Ecto neural progenitor cell (in vitro differentiated cells): ENCODE measurements at regions not wholly inside any gene's neighbourhood (a gene's known extent, or its start where the extent isn't known, plus 50 kb on each side); places are given as distances from the start of the nearest gene placed in this dataset.
"Not testable (repeated sequence)": the region's sequence is repeated elsewhere in the genome, so short reads cannot be mapped to it uniquely, and the experiment has no call there.

Source experiments
- DNase-seq: peaks from one replicate; pipeline ENCODE4 v3.0.0-alpha.2; 2018; ENCODE audit warnings: low spot score

GRCh38 chr9:73872701-73873100, 624.4 kb upstream of the RORB start:
- no peak for DNase-seq

DNA sequence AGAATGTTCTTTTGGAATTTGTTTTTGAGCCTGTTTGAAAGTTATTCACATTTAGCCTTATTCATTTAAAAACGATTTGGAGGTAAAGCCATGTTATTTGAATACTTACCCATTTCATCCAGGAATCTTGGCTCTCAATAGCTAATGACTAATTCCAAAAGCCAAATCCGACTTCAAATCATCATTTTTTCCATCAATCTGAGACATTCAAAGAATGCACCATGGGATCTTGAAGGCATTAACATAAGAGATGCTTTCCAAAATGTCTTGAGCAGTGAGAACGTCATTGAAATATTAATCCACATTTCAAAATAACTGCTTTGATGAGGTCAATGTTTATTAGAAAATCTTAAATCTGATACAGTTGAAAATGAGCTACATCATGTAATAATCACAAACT, 617.0 kb upstream of the RORB start:
- DNase-seq = no peak

- DNase-seq = no peak
Measured at GRCh38 chr9:73889023-73889422, 608.1 kb upstream of the RORB start.

DNA sequence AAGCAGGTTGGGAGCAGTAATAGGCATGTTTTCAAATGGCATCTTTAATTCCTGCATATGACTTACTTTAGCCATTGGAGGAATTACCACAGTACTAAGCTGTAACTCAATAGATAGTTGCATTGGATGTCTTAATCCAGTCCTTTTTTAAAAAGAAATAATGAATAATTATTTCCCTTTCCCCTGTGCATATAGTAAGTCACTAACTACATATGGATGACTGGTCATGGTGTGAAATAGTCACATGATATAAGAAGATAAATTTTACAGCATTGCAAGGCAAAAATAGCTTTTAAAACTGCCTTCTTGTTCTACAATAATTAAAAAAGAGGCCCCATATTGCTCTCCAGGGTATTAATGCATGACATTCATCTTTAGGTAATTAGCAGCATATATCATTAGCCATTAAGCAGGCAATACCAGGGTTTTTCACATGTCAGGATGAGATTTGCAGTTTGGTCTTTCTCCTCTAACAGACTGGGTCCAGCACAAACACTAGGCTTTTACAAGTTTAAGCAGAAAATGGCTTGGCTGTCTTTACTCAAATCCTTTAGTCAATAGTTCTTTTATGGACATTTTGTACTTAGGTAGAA, 606.4 kb upstream of the RORB start:
- no peak for DNase-seq

DNA sequence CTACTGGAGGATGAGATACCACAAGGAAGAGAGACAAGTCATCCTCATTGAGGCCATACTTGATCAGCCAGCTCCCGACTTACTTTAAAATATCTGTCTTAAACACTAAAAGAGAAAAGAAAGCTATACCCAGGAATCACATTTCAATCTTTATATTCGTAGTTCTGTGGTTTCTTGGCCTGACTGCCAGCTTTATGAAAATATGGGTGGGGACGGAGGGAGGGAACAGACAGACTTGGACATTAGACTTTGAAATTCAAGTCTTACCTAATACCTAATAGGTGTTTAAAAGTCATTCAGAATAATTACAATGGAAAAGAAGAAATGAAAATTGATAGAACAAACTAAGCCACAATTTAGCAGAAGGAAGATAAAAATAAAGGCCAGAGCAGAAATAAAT, 604.8 kb upstream of the RORB start:
- DNase-seq = no peak

DNA sequence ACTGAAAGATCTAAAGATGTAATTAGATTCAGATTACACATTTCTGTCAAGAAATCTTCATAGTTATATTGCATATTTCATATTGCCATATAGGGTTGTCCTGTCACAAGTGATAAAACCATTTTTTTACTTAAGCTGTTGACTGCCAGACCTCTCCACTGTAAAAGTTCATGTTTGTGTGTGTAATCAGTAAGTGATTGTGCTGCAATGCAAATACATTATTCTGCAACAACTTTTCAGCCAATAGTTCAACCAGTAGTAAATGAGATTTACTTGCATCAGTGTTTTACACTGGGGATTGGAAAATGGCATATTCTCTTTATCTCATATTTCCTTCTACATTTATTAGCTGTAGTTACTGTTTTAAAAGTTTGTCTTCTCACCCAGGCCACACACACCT, 603.9 kb upstream of the RORB start:
- no peak for DNase-seq

- DNase-seq = no peak
Measured at GRCh38 chr9:73896061-73896460, 601.1 kb upstream of the RORB start.

- no peak for DNase-seq
Measured at GRCh38 chr9:73906671-73907070, 590.5 kb upstream of the RORB start.

GRCh38 chr9:73911804-73912203, 585.3 kb upstream of the RORB start:
- DNase-seq = no peak

- DNase-seq = no peak
Measured at GRCh38 chr9:73916016-73916673, 581.0 kb upstream of the RORB start.

DNA sequence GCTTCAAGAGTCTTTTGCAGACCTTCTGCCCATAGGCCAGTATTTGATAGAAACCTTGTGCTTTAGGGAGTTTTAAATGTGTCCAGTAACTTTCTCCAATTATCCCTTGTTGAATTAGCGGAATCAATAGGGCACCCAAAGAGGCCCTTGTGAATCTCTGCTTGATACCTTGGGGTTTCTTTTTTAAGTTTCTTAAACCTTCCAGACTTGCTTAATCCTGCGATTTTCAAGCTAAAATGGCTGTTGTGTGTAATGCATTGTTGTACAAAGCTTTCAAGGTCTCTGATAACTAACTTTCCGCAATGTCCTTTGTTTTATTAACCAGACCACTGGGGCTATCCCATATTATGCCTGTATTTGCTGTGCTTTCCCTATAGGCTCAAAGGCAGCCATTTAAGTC, 577.4 kb upstream of the RORB start:
- DNase-seq = no peak

DNA sequence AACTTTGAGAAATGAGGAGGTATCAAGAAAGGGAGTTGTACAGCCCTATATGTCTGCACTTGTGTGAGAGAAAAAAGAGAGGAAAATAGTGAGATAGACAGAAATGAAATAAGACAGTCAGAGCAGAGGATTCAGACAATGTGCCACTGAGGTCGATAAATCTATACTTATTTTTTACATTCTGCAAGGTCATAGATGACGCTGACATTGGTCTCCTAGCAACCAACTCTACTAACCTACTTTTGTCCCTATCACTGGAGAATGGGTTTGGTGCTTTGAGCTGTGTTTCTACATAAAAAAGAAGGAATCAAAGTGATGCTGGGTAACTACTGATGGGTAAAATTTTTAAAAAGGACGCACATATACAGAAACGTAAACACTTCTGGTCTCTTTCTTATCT, 573.3 kb upstream of the RORB start:
- no peak for DNase-seq

- DNase-seq = no peak
Measured at GRCh38 chr9:73951147-73951546, 546.0 kb upstream of the RORB start.

DNA sequence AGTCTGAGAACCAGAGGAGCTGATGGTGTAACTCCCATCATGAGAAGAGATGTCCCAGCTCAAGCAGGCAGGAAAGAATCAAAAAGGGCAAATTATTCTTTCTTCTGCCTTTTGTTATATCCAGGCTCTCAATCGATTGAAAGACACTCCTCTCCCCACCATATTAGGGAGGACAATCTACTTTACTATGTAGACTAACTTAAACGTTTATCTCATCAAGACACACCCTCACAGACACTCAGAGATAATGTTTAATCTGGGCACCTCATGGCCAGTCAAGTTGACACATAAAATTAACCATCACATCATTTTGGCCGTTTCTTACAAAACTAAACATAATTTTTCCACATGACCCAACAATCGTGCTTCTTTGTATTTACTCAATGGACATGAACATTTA, 534.3 kb upstream of the RORB start:
- DNase-seq = no peak

- DNase-seq = no peak
Measured at GRCh38 chr9:73969936-73970335, 527.2 kb upstream of the RORB start.

- DNase-seq = not testable (repeated sequence)
Measured at GRCh38 chr9:73976424-73976823, 520.7 kb upstream of the RORB start.

DNA sequence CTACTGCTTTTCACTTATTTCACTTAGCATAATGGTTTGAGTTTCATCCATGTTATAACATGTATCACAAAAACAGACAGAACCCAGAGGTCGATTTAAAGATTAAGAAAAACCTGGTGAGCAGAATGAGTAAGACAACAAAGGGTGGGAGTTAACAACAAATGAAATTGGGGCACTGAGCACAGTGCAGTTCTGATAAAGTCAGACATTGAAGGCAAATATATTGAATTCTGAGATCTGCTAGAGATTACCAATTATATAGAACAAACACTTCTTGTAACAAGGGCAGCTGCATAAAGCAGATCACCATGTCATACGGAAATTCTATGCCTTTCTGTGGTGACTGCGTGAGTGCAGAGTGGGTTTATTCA, 517.3 kb upstream of the RORB start:
- DNase-seq = no peak

GRCh38 chr9:73980754-73981153, 516.4 kb upstream of the RORB start:
- DNase-seq = no peak

DNA sequence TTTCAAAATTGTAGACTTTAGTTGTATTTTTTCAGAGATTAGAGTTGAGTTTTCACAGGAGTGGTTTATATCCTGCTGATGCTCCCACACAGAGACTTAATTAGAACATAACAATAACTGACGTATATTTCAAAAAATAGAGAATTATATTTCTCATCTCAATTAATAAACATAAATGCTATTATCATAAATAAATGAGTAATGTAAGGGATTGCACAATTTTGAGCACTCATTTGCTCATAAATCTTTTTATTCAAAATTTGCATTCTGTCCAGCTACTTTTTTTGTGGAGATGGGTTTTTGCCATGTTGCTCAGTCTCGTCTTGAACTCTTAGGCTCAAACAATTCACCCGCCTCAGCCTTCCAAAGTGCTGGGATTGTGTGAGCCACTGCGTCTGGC, 515.7 kb upstream of the RORB start:
- DNase-seq = no peak

DNA sequence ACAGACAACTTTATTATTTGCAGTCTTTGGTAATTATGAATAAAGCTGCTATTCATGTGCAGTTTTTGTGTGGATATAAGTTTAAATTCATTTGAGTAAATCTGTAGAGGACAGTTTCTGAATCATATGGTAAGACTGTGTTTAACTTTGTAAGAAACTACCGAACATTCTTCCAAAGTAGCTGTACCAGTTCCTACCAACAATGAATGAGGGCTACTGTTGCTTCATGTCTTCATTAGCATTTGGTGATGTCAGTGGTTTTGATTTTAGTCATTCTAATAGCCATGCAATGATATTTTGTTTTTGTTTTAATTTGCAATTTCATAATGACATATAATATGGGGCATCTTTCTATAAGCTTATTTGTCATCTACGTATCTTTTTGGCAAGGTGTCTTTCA, 501.3 kb upstream of the RORB start:
- no peak for DNase-seq

DNA sequence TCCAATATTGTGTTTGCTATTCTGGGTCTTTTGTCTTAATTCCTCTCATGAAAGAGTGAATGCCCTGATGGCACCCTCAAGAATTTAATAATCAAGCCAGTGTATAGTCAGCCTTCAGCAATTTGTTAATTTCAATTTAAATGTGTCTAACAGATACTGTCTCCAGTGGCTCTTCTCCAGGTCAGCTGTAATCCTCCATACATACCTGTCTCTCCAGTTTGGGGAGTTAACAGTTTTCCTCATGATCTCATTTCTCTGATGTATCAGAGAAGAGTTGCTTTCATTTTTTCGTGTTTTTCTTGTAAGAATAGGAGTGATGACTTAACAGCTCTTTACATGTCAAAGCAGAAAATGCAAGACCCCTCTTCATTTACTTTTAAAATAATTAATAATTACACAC, 500.3 kb upstream of the RORB start:
- DNase-seq = no peak

DNA sequence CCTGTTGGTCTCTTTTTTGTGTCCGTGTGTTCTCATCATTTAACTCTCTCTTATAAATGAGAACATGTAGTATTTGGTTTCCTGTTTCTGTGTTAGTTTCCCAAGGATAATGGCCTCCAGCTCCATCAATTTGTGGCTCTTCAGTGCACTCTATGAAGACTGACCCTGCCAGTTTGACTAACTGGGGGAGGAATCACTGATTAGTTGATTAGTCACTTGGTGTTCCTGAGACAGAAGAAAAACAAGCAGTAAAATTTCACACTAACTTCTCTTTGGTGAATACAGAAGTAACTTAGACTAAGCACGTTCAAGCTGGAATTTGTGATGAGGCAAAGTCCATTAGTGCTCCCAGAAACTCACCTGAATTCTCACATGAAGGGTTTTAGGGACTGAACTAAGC, 495.8 kb upstream of the RORB start:
- no peak for DNase-seq

GRCh38 chr9:74006935-74007334, 490.2 kb upstream of the RORB start:
- DNase-seq = no peak

DNA sequence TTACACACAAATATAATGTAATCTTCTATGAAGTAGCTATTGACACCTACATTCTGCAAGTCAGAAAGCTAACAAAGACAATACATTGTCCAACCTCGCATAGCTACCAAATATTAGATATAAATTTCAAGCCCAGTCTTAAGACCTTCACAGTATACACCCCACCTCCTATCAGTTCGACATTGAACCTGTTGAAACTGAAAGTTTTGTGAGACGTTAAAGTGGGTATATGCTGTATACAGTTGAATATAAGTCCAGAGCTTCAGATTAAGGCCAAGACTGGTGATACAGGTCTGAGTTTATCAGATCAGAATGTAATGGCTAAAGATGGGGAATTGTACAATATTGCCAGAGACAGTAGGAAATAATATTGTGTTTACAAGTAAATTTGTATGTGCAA, 489.3 kb upstream of the RORB start:
- no peak for DNase-seq

DNA sequence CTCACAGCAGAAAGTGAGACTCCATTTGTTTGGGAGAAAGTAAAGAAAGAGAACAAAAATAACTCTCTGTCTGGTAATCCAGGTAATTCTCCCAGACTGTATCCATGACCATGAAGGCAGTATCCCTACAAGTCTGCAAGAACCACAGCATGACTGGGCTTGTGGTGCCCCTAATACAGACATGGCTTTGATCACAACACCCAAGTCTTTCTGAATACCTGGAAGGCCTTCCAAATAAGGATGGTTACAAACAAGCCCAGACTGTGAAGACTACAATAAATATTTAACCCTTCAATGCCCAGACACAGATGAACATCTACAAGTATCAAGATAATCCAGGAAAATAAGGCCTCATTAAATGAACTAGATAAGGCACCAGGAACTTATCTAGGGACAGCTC, 481.1 kb upstream of the RORB start:
- no peak for DNase-seq
